IMR-90 (cell line): ENCODE measurements at regions not wholly inside any gene's neighbourhood (a gene's known extent, or its start where the extent isn't known, plus 50 kb on each side); places are given as distances from the start of the nearest gene placed in this dataset.

Experiments
- ATAC-seq: fragments of 200-7000 bp; cut with Tn5 transposase; 2 replicates; pipeline ENCODE4 v1.9.1; 2020; ENCODE audit warnings: low read depth, mild to moderate bottlenecking, moderate library complexity
- BruUV-seq: library from RNA; stranded (reverse); fragments of 400-500 nt; replicated peaks from 2 replicates; lab custom pipeline; 2021; lab: Mats Ljungman, UMichigan
- CTCF ChIA-PET: fragments of 300-600 bp; formaldehyde crosslinking; extraction: SDS; loops from one replicate; lab custom pipeline; 2021; ENCODE audit warnings: antibody characterized with exemption; lab: Yijun Ruan, JAX
- POLR2A ChIA-PET: fragments of 300-600 bp; sonication (Branson Sonifier 250); formaldehyde crosslinking; loops from one replicate; lab custom pipeline; 2022; ENCODE audit warnings: antibody characterized with exemption; ENCODE audit not compliant: unreplicated experiment; lab: Charles Lee
- DNase-seq: peaks from one replicate; pipeline ENCODE4 v3.0.0; 2013
- H2AFZ ChIP-seq: replicated peaks from 2 replicates; pipeline ENCODE3; 2013; ENCODE audit warnings: low read length, mild to moderate bottlenecking; ENCODE audit not compliant: poor library complexity
- H2AK5ac ChIP-seq: 2 replicates; pipeline ENCODE4 v1.6.1; 2013; ENCODE audit warnings: low read depth, low read length, inconsistent platforms
- H2AK9ac ChIP-seq: replicated peaks from 2 replicates; pipeline ENCODE3; 2013; ENCODE audit warnings: mild to moderate bottlenecking, low read depth, low read length, moderate library complexity; ENCODE audit not compliant: poor library complexity
- H2BK120ac ChIP-seq: 2 replicates; pipeline ENCODE4 v1.6.1; 2013; ENCODE audit warnings: low read depth, low read length, inconsistent platforms
- H2BK15ac ChIP-seq: 3 replicates; pipeline ENCODE4 v1.6.1; 2013; ENCODE audit warnings: low read depth, low read length, inconsistent platforms
- H2BK20ac ChIP-seq: 2 replicates; pipeline ENCODE4 v1.6.1; 2013; ENCODE audit warnings: low read depth, mild to moderate bottlenecking, inconsistent platforms, low read length, moderate library complexity
- H2BK5ac ChIP-seq: 2 replicates; pipeline ENCODE4 v1.6.1; 2013; ENCODE audit warnings: mild to moderate bottlenecking, low read depth, low read length, inconsistent platforms; ENCODE audit not compliant: poor library complexity, severe bottlenecking
- H3K14ac ChIP-seq: replicated peaks from 2 replicates; pipeline ENCODE4 v1.6.1; 2013; ENCODE audit warnings: low read depth, low read length, inconsistent platforms
- H3K18ac ChIP-seq: 2 replicates; pipeline ENCODE4 v1.6.1; 2013; ENCODE audit warnings: low read depth, low read length, control low read depth
- H3K23ac ChIP-seq: 2 replicates; pipeline ENCODE4 v1.6.1; 2013; ENCODE audit warnings: low read depth, low read length, inconsistent platforms
- H3K27ac ChIP-seq: 2 replicates; pipeline ENCODE4 v1.5.1; 2013; ENCODE audit warnings: mild to moderate bottlenecking, control low read depth, low read length; ENCODE audit not compliant: insufficient read depth
- H3K27me3 ChIP-seq: 2 replicates; pipeline ENCODE4 v1.6.1; 2013; ENCODE audit warnings: low read length; ENCODE audit not compliant: control insufficient read depth, insufficient read depth
- H3K36me3 ChIP-seq: 2 replicates; pipeline ENCODE4 v1.6.1; 2013; ENCODE audit warnings: low read length, mixed read lengths; ENCODE audit not compliant: control insufficient read depth, insufficient read depth
- H3K4ac ChIP-seq: 2 replicates; pipeline ENCODE4 v1.6.1; 2013; ENCODE audit warnings: low read depth, low read length, inconsistent platforms
- H3K4me1 ChIP-seq: 2 replicates; pipeline ENCODE4 v1.6.1; 2013; ENCODE audit warnings: low read length, mixed read lengths; ENCODE audit not compliant: control insufficient read depth, insufficient read depth
- H3K4me2 ChIP-seq: 2 replicates; pipeline ENCODE4 v1.6.1; 2013; ENCODE audit warnings: low read depth, mild to moderate bottlenecking, control low read depth, low read length, moderate library complexity
- H3K4me3 ChIP-seq: 2 replicates; pipeline ENCODE4 v1.5.1; 2013; ENCODE audit warnings: low read depth, mild to moderate bottlenecking, control low read depth, low read length, moderate library complexity; ENCODE audit not compliant: insufficient read depth
- H3K56ac ChIP-seq: 2 replicates; pipeline ENCODE4 v1.6.1; 2013; ENCODE audit warnings: low read length, inconsistent platforms; ENCODE audit not compliant: insufficient read depth; ENCODE audit errors: extremely low read depth
- H3K79me1 ChIP-seq, 2 experiments: 2 replicates each; pipeline ENCODE4 v1.6.1; 2013; ENCODE audit warnings: low read length in 2 of 2, inconsistent platforms in 1 of 2, low read depth in 1 of 2
- H3K9ac ChIP-seq: 2 replicates; pipeline ENCODE4 v1.6.1; 2013; ENCODE audit warnings: low read depth, low read length, control low read depth
- H3K9me1 ChIP-seq: 2 replicates; pipeline ENCODE4 v1.6.1; 2013; ENCODE audit warnings: low read length, inconsistent platforms; ENCODE audit not compliant: insufficient read depth
- H3K9me3 ChIP-seq: 2 replicates; pipeline ENCODE4 v1.6.1; 2013; ENCODE audit warnings: low read length; ENCODE audit not compliant: control insufficient read depth, insufficient read depth
- H4K20me1 ChIP-seq: 2 replicates; pipeline ENCODE4 v1.6.1; 2013; ENCODE audit warnings: low read length, inconsistent platforms; ENCODE audit not compliant: insufficient read depth
- H4K5ac ChIP-seq: 2 replicates; pipeline ENCODE4 v1.6.1; 2013; ENCODE audit warnings: mild to moderate bottlenecking, low read depth, low read length, control low read depth
- H4K8ac ChIP-seq, 2 experiments: 2 replicates each; pipeline ENCODE4 v1.6.1; 2013; ENCODE audit warnings: low read depth in 2 of 2, low read length in 2 of 2, control low read depth in 1 of 2, inconsistent platforms in 1 of 2
- H4K91ac ChIP-seq: 2 replicates; pipeline ENCODE4 v1.6.1; 2013; ENCODE audit warnings: low read depth, low read length, inconsistent platforms; ENCODE audit not compliant: insufficient read depth
- BHLHE40 ChIP-seq: fragments of 150-350 bp; IDR thresholded peaks from 2 replicates; pipeline ENCODE4 v1.6.1; 2016; ENCODE audit warnings: mild to moderate bottlenecking, low read depth, low read length
- CHD1 ChIP-seq: IDR thresholded peaks from 2 replicates; pipeline ENCODE4 v1.6.1; 2012; ENCODE audit warnings: low read depth, low read length, improper control_type of control experiment
- FOS ChIP-seq: fragments of 150-350 bp; IDR thresholded peaks from 2 replicates; pipeline ENCODE4 v1.6.1; 2016; ENCODE audit warnings: low read depth, low read length
- NFE2L2 ChIP-seq: fragments of 150-350 bp; IDR thresholded peaks from 2 replicates; pipeline ENCODE4 v1.6.1; 2016; ENCODE audit warnings: low read depth, mild to moderate bottlenecking, low read length
- RCOR1 ChIP-seq: IDR thresholded peaks from 2 replicates; pipeline ENCODE4 v1.6.1; 2012; ENCODE audit warnings: mild to moderate bottlenecking, low read length, improper control_type of control experiment; ENCODE audit not compliant: insufficient replicate concordance
- SMC3 ChIP-seq: fragments of 150-350 bp; IDR thresholded peaks from 2 replicates; pipeline ENCODE4 v1.6.1; 2016; ENCODE audit warnings: low read depth, mild to moderate bottlenecking, antibody characterized with exemption, low read length, moderate library complexity
- WGBS, 2 experiments: methylation state at CpG; one replicate each; pipeline versions ENCODE4 v1.1.5 to v1.1.7; 2013; ENCODE audit warnings: missing lambda C conversion rate in 2 of 2; ENCODE audit not compliant: insufficient read length in 1 of 2; ENCODE audit errors: extremely low coverage in 2 of 2; 5-methylcytosine and 5-hydroxymethylcytosine counted together
- dilution Hi-C: fragments of 300-500 bp; cut with HindIII; formaldehyde crosslinking; loops from one replicate; pipeline ENCODE4 v1.14.3; 2018; ENCODE audit warnings: low sequenced_read_pairs; ENCODE audit not compliant: unreplicated experiment
- in situ Hi-C: fragments of 300-500 bp; cut with MboI; formaldehyde crosslinking; loops from 3 replicates; pipeline ENCODE4 v1.14.3; 2019; ENCODE audit warnings: low sequenced_read_pairs, inconsistent platforms, mixed read lengths
- intact Hi-C: fragments of 100-400 bp; cut with micrococcal nuclease; formaldehyde crosslinking; loops from 2 replicates; pipeline ENCODE4 v1.10.0; 2022
- TF ChIP-seq, protein P1 (sequence below): fragments of 150-350 bp; IDR thresholded peaks from 2 replicates; pipeline ENCODE4 v1.6.1; 2017; ENCODE audit warnings: mild to moderate bottlenecking, antibody characterized with exemption, low read length, low read depth
- TF ChIP-seq, protein P2 (sequence below): conservative IDR thresholded peaks from 2 replicates; pipeline ENCODE4 v1.5.1; 2012; ENCODE audit warnings: mild to moderate bottlenecking, low read depth, low read length, improper control_type of control experiment
- TF ChIP-seq, protein P3 (sequence below): fragments of 150-350 bp; IDR thresholded peaks from 2 replicates; pipeline ENCODE4 v1.6.1; 2016; ENCODE audit warnings: low read depth, mild to moderate bottlenecking, low read length, moderate library complexity, borderline replicate concordance

DNA sequence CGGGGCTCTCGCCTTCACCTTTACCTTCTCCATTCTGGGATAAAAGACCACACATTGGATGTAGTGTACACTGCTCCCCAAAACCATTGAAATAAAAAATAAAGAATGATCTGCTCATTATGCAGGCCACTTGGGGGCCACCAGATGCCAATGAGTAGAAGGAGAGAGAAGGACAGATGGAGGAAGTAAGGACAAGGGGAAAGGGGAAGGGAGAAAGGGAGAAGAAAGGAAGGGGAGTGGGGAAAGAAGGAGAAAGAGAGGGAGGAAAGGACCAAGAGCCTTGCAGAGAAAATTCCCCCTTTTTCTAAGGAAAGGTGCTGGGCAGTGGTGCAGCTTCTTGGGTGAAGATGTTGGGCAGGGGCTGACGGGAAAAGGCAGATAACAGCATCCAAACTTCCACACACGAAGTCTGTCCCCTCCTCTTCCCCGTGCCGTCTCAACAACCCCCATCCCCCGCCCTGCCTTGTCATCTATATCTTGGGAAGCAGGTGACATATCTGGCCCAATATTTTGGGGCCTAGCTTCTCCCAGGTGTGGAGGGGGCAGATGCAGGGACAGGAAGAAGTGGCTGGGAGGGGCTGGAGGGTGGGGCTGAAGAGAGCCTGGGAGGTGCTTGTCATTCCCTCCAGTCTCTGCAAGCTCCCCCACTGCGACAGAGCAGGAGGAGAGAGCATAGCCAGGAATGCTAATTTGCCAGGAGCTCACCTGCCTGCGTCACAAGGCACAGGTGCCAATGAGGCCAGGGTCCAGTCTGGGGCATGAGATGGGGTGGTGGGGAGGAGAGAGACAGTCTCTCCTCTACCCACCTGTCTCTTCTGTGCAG is 107.5 kb downstream of the SINHCAF start:
- H2BK5ac ChIP-seq = no peak overlapping the region
- H3K79me1 ChIP-seq = no peaks in the 10 kb centered on the region
- H3K4me1 ChIP-seq = no peaks in the 10 kb centered on the region
- no peaks in the 10 kb centered on the region for H4K20me1 ChIP-seq
- no TSS peak for BruUV-seq
- no peak overlapping the region for H4K91ac ChIP-seq
- ChIA-PET POLR2A (no interaction called here), CTCF (no interaction called here)
- H3K18ac ChIP-seq = no peak overlapping the region
- no peak overlapping the region for H4K8ac ChIP-seq
- ATAC-seq (no peak), DNase-seq (no peak)
- no peak overlapping the region for H3K4me3 ChIP-seq
- no peak overlapping the region for H2AFZ ChIP-seq
- no peak overlapping the region for H2AK9ac ChIP-seq
- no peak overlapping the region for H3K14ac ChIP-seq
- dilution Hi-C loops = no loop called here
- no peaks in the 10 kb centered on the region for H3K9me1 ChIP-seq
- intact Hi-C loops = no loop called here
- H2AK5ac ChIP-seq = no peak overlapping the region
- H3K27me3 ChIP-seq = peaks cover 30% of the 10 kb centered on the region
- no CpG with 5 or more reads among the region's 9 CpGs for WGBS, 2 experiments
- no peak overlapping the region for H3K4ac ChIP-seq
- no peak overlapping the region for H3K27ac ChIP-seq
- in situ Hi-C loops = no loop called here
- no peak overlapping the region for H2BK120ac ChIP-seq
- no peaks in the 10 kb centered on the region for H3K36me3 ChIP-seq
- no peak overlapping the region for H3K23ac ChIP-seq
- H3K9me3 ChIP-seq = no peaks in the 10 kb centered on the region
- TF ChIP-seq, protein P1, sequence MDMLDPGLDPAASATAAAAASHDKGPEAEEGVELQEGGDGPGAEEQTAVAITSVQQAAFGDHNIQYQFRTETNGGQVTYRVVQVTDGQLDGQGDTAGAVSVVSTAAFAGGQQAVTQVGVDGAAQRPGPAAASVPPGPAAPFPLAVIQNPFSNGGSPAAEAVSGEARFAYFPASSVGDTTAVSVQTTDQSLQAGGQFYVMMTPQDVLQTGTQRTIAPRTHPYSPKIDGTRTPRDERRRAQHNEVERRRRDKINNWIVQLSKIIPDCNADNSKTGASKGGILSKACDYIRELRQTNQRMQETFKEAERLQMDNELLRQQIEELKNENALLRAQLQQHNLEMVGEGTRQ = no peak
- TF ChIP-seq SMC3 (no peak), RCOR1 (no peak), NFE2L2 (no peak), BHLHE40 (no peak), CHD1 (no peak), FOS (no peak)
- TF ChIP-seq, protein P2, sequence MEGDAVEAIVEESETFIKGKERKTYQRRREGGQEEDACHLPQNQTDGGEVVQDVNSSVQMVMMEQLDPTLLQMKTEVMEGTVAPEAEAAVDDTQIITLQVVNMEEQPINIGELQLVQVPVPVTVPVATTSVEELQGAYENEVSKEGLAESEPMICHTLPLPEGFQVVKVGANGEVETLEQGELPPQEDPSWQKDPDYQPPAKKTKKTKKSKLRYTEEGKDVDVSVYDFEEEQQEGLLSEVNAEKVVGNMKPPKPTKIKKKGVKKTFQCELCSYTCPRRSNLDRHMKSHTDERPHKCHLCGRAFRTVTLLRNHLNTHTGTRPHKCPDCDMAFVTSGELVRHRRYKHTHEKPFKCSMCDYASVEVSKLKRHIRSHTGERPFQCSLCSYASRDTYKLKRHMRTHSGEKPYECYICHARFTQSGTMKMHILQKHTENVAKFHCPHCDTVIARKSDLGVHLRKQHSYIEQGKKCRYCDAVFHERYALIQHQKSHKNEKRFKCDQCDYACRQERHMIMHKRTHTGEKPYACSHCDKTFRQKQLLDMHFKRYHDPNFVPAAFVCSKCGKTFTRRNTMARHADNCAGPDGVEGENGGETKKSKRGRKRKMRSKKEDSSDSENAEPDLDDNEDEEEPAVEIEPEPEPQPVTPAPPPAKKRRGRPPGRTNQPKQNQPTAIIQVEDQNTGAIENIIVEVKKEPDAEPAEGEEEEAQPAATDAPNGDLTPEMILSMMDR = no peak
- TF ChIP-seq, protein P3, sequence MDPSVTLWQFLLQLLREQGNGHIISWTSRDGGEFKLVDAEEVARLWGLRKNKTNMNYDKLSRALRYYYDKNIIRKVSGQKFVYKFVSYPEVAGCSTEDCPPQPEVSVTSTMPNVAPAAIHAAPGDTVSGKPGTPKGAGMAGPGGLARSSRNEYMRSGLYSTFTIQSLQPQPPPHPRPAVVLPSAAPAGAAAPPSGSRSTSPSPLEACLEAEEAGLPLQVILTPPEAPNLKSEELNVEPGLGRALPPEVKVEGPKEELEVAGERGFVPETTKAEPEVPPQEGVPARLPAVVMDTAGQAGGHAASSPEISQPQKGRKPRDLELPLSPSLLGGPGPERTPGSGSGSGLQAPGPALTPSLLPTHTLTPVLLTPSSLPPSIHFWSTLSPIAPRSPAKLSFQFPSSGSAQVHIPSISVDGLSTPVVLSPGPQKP = no peak
- H3K9ac ChIP-seq = no peak overlapping the region
- no peak overlapping the region for H4K5ac ChIP-seq
- H3K4me2 ChIP-seq = no peak overlapping the region
- H2BK20ac ChIP-seq = no peak overlapping the region
- H3K56ac ChIP-seq = no peak overlapping the region
- no peak overlapping the region for H2BK15ac ChIP-seq
